PFSK-1 (cell line): ENCODE measurements at regions not wholly inside any gene's neighbourhood (a gene's known extent, or its start where the extent isn't known, plus 50 kb on each side); places are given as distances from the start of the nearest gene placed in this dataset.

ENCODE experiments used
- FOXP2 ChIP-seq: optimal IDR thresholded peaks from 2 replicates; pipeline ENCODE3; 2011; ENCODE audit warnings: borderline replicate concordance, control low read depth, inconsistent platforms; ENCODE audit not compliant: insufficient read depth; ENCODE audit errors: extremely low read length, extremely low read depth
- POLR2AphosphoS5 ChIP-seq: IDR thresholded peaks from 2 replicates; pipeline ENCODE4 v1.6.1; 2012; ENCODE audit warnings: low read depth, mild to moderate bottlenecking, control low read depth, low read length, moderate library complexity
- SIN3A ChIP-seq: IDR thresholded peaks from 2 replicates; pipeline ENCODE4 v1.6.1; 2012; ENCODE audit warnings: mild to moderate bottlenecking, low read length, moderate library complexity, borderline replicate concordance; ENCODE audit not compliant: insufficient read depth
- TAF1 ChIP-seq: IDR thresholded peaks from 2 replicates; pipeline ENCODE4 v1.6.1; 2012; ENCODE audit warnings: low read length, control low read depth, borderline replicate concordance; ENCODE audit not compliant: insufficient read depth
- TF ChIP-seq, protein P1 (sequence below), 2 experiments: IDR thresholded peaks; 2 replicates each; pipeline versions ENCODE4 v1.6.1 to v1.8.0; 2011 to 2012; ENCODE audit warnings: low read depth in 2 of 2, low read length in 2 of 2, control low read depth in 1 of 2, inconsistent platforms in 1 of 2, mild to moderate bottlenecking in 1 of 2, moderate library complexity in 1 of 2; ENCODE audit not compliant: insufficient read depth in 1 of 2

DNA sequence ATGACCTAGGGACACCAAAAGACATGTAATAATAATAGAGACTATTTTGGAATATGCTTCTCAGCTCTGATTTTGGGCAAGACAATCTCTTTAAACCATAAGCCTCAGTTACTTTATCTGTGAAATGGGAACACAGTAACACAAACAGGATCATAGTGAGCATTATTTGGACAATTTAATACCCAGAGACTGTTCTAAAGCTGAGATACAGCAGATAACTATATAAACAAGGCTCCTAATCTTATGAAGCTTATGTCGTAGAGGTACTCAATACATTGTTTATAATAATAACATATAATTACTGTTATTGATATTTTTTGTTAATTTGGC lies 250.8 kb downstream of the SEC61B start:
- TF ChIP-seq POLR2AphosphoS5 (no peak), TAF1 (no peak), SIN3A (no peak), FOXP2 (no peak)
- TF ChIP-seq, protein P1, sequence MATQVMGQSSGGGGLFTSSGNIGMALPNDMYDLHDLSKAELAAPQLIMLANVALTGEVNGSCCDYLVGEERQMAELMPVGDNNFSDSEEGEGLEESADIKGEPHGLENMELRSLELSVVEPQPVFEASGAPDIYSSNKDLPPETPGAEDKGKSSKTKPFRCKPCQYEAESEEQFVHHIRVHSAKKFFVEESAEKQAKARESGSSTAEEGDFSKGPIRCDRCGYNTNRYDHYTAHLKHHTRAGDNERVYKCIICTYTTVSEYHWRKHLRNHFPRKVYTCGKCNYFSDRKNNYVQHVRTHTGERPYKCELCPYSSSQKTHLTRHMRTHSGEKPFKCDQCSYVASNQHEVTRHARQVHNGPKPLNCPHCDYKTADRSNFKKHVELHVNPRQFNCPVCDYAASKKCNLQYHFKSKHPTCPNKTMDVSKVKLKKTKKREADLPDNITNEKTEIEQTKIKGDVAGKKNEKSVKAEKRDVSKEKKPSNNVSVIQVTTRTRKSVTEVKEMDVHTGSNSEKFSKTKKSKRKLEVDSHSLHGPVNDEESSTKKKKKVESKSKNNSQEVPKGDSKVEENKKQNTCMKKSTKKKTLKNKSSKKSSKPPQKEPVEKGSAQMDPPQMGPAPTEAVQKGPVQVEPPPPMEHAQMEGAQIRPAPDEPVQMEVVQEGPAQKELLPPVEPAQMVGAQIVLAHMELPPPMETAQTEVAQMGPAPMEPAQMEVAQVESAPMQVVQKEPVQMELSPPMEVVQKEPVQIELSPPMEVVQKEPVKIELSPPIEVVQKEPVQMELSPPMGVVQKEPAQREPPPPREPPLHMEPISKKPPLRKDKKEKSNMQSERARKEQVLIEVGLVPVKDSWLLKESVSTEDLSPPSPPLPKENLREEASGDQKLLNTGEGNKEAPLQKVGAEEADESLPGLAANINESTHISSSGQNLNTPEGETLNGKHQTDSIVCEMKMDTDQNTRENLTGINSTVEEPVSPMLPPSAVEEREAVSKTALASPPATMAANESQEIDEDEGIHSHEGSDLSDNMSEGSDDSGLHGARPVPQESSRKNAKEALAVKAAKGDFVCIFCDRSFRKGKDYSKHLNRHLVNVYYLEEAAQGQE (IDR thresholded peaks at IDR 0.05; ENCODE audit: insufficient read depth in 1 of 2, low read depth in 2 of 2, low read length in 2 of 2) = no peak
